ENCODE measurements at regions not wholly inside any gene's neighbourhood (a gene's known extent, or its start where the extent isn't known, plus 50 kb on each side); places are given as distances from the start of the nearest gene placed in this dataset.

DNA sequence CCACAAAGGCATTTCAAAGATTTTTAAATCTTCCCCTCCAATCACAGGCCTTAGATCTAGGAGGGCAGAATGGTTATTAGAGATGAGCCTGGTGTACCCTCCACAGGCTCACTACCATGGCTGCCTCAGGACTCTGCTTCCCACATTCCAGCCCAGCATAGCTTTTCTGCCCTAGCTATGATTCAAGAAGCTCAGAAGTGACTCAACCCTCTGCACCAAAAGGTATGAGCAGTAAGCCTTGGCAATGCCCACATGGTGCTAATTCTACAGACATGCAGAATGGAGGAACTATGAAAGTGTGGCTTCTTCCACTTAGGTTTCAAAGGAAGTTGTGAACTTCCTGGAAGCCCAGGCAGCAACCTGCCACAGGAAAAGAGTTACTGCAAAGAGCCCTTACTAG, 786.2 kb downstream of the SLITRK6 start:
- BruUV-seq (replicated peaks), result no TSS peak
- Histone ChIP-seq H3K9me3 (ENCODE audit: low read depth, low read length, poor library complexity, severe bottlenecking) (peaks cover 5% of the 10 kb centered on the region), H3K27me3 (replicated peaks; ENCODE audit: insufficient read depth, low read depth, low read length, poor library complexity) (no peaks in the 10 kb centered on the region), H3K4me1 (ENCODE audit: insufficient read depth, low read length, poor library complexity, severe bottlenecking) (no peaks in the 10 kb centered on the region), H3K36me3 (ENCODE audit: insufficient read depth, low read length, poor library complexity, severe bottlenecking) (no peaks in the 10 kb centered on the region), H3K27ac (ENCODE audit: low read depth, low read length, poor library complexity, severe bottlenecking) (no peak overlapping the region), H3K4me3 (ENCODE audit: low read depth, low read length, poor library complexity, severe bottlenecking) (no peak overlapping the region)
- intact Hi-C loops (cut with micrococcal nuclease; ENCODE audit: unreplicated experiment), result no loop called here
- ChIA-PET CTCF (no interaction called here), POLR2A (ENCODE audit: low non-redundant PET) (no interaction called here)
- no peak for DNase-seq (ENCODE audit: low spot score)
- TF ChIP-seq, protein P1, sequence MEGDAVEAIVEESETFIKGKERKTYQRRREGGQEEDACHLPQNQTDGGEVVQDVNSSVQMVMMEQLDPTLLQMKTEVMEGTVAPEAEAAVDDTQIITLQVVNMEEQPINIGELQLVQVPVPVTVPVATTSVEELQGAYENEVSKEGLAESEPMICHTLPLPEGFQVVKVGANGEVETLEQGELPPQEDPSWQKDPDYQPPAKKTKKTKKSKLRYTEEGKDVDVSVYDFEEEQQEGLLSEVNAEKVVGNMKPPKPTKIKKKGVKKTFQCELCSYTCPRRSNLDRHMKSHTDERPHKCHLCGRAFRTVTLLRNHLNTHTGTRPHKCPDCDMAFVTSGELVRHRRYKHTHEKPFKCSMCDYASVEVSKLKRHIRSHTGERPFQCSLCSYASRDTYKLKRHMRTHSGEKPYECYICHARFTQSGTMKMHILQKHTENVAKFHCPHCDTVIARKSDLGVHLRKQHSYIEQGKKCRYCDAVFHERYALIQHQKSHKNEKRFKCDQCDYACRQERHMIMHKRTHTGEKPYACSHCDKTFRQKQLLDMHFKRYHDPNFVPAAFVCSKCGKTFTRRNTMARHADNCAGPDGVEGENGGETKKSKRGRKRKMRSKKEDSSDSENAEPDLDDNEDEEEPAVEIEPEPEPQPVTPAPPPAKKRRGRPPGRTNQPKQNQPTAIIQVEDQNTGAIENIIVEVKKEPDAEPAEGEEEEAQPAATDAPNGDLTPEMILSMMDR (conservative IDR thresholded peaks at IDR 0.05; ENCODE audit: low read depth, low read length), result no peak
- TF ChIP-seq EZH2 (IDR thresholded peaks at IDR 0.05; ENCODE audit: borderline replicate concordance, low read depth, low read length, poor library complexity, severe bottlenecking), result no peak

DNA sequence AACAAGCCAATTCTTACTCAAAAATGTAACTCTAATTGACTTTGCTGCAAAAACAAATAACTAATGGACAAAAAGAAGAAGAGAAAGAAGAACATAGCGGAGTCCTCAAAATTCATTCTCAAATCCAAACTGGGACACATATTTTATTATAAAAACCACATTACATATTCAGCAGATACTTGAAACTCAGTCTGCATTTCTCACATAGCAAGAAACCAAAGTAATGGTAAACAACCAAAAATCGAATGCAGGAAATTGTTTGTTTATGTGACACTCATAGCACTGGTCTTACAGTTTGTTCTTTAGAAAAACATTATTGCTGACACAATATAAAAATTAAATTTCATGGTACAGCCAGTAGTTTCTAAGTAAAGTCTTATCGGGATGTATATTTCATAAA, 789.8 kb downstream of the SLITRK6 start:
- POLR2A ChIA-PET (ENCODE audit: low non-redundant PET), result no interaction called here
- no peaks in the 10 kb centered on the region for H3K36me3 ChIP-seq (ENCODE audit: insufficient read depth, low read length, poor library complexity, severe bottlenecking)
- BruUV-seq (replicated peaks), result no TSS peak
- CTCF ChIA-PET, result no interaction called here
- no peak overlapping the region for H3K27ac ChIP-seq (ENCODE audit: low read depth, low read length, poor library complexity, severe bottlenecking)
- H3K4me3 ChIP-seq (ENCODE audit: low read depth, low read length, poor library complexity, severe bottlenecking), result no peak overlapping the region
- no peak for DNase-seq (ENCODE audit: low spot score)
- H3K4me1 ChIP-seq (ENCODE audit: insufficient read depth, low read length, poor library complexity, severe bottlenecking), result no peaks in the 10 kb centered on the region
- intact Hi-C loops (cut with micrococcal nuclease; ENCODE audit: unreplicated experiment), result no loop called here
- peaks cover 5% of the 10 kb centered on the region for H3K9me3 ChIP-seq (ENCODE audit: low read depth, low read length, poor library complexity, severe bottlenecking)
- no peaks in the 10 kb centered on the region for H3K27me3 ChIP-seq (replicated peaks; ENCODE audit: insufficient read depth, low read depth, low read length, poor library complexity)
- TF ChIP-seq EZH2 (IDR thresholded peaks at IDR 0.05; ENCODE audit: borderline replicate concordance, low read depth, low read length, poor library complexity, severe bottlenecking), result no peak
- TF ChIP-seq, protein P1 (conservative IDR thresholded peaks at IDR 0.05; ENCODE audit: low read depth, low read length), result no peak

DNA sequence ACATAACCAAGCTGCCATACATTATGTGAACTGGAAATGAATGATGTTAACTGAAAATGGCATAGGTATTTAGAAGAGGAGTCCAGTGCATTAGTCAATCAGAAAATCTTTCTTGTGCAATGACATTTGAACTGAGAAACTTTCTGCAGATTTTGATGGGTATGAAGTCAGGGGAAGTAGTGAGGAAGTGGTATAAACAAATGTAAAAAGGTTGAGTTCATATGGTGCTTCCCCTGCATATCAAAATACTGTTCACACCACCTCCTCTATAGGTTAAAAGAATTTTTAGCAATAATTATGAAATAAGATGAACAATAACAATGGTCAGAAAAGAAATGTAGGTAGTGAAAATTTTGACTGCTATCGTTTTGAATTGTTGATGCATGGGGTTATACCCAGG, 800.0 kb downstream of the SLITRK6 start:
- CTCF ChIA-PET, result no interaction called here
- H3K36me3 ChIP-seq (ENCODE audit: insufficient read depth, low read length, poor library complexity, severe bottlenecking), result no peaks in the 10 kb centered on the region
- POLR2A ChIA-PET (ENCODE audit: low non-redundant PET), result no interaction called here
- H3K27ac ChIP-seq (ENCODE audit: low read depth, low read length, poor library complexity, severe bottlenecking), result no peak overlapping the region
- no peak overlapping the region for H3K4me3 ChIP-seq (ENCODE audit: low read depth, low read length, poor library complexity, severe bottlenecking)
- intact Hi-C loops (cut with micrococcal nuclease; ENCODE audit: unreplicated experiment), result no loop called here
- no peaks in the 10 kb centered on the region for H3K4me1 ChIP-seq (ENCODE audit: insufficient read depth, low read length, poor library complexity, severe bottlenecking)
- no peak for DNase-seq (ENCODE audit: low spot score)
- no peaks in the 10 kb centered on the region for H3K9me3 ChIP-seq (ENCODE audit: low read depth, low read length, poor library complexity, severe bottlenecking)
- TF ChIP-seq EZH2 (IDR thresholded peaks at IDR 0.05; ENCODE audit: borderline replicate concordance, low read depth, low read length, poor library complexity, severe bottlenecking), result no peak
- TF ChIP-seq, protein P1 (conservative IDR thresholded peaks at IDR 0.05; ENCODE audit: low read depth, low read length), result no peak
- BruUV-seq (replicated peaks), result no TSS peak
- H3K27me3 ChIP-seq (replicated peaks; ENCODE audit: insufficient read depth, low read depth, low read length, poor library complexity), result no peaks in the 10 kb centered on the region
